ENCODE measurements at regions not wholly inside any gene's neighbourhood (a gene's known extent, or its start where the extent isn't known, plus 50 kb on each side); places are given as distances from the start of the nearest gene placed in this dataset.
"Not testable (repeated sequence)": the region's sequence is repeated elsewhere in the genome, so short reads cannot be mapped to it uniquely, and the experiment has no call there.

GRCh38 chr9:99632349-99633038 lies 189.2 kb upstream of the NR4A3 start:
- DNase-seq (ENCODE audit: low spot score), result no peak

GRCh38 chr9:99633265-99633664 lies 188.4 kb upstream of the NR4A3 start:
- DNase-seq (ENCODE audit: low spot score), result no peak

DNA sequence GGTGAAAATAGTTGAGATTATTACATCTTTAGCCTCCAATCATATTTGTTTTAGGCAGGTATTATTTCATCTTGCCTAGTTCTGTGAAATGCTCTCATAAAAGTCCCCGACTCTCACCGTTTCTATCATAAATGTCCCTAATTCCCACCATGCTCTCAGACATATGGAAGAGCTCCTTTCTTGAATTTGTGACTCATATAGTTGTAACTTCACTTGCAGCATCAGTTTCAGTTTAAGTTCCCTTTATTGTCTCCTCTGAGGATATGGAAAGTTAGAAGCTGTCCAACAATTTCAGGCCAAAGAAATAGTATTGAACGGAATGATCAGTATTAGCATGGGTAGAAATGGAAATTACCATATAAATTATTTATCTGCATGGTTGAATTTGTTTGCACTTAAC lies 187.5 kb upstream of the NR4A3 start:
- no peak for DNase-seq (ENCODE audit: low spot score)

- DNase-seq (ENCODE audit: low spot score), result no peak
These were observed 186.7 kb upstream of the NR4A3 start for GRCh38 chr9:99635032-99635431.

DNA sequence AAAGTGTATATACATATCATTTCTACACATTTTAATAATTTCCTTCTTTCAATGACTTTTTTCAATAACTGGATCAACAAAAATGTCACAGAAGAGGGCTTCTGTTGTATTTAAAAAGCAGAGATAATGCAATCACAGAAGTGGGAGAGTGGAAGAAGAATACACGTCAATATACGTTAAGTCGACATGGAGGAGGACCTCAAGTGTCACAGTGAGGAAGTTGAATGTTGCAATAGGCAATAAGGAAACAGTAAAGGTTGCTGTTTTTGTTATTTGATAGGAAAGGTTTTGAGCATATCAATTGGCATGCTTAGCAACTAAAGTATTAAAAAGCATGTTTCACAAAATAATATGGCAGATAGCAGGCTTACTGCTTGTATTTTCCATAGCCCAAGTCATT lies 184.0 kb upstream of the NR4A3 start:
- DNase-seq (ENCODE audit: low spot score), result no peak

DNA sequence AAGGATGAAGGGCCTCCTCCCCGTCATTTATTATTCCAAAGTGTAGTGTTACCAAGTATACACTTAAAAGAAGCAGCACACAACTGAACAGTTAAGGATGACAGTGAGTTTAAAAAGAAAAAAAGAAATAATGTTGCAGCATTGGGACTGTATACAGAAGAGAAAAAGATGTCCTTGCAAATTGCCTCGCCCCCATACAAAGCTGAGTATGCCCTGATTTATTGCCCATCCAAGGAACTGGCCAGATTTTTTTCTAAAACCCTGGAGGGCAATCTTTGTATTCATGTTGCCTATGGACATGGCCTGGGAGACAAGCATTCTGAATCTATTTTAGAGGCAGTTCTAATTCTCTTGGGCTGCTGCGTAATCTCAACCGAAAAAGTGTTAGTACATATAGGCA lies 182.7 kb upstream of the NR4A3 start:
- no peak for DNase-seq (ENCODE audit: low spot score)

- no peak for DNase-seq (ENCODE audit: low spot score)
These were observed 174.1 kb upstream of the NR4A3 start for GRCh38 chr9:99647604-99648003.

DNA sequence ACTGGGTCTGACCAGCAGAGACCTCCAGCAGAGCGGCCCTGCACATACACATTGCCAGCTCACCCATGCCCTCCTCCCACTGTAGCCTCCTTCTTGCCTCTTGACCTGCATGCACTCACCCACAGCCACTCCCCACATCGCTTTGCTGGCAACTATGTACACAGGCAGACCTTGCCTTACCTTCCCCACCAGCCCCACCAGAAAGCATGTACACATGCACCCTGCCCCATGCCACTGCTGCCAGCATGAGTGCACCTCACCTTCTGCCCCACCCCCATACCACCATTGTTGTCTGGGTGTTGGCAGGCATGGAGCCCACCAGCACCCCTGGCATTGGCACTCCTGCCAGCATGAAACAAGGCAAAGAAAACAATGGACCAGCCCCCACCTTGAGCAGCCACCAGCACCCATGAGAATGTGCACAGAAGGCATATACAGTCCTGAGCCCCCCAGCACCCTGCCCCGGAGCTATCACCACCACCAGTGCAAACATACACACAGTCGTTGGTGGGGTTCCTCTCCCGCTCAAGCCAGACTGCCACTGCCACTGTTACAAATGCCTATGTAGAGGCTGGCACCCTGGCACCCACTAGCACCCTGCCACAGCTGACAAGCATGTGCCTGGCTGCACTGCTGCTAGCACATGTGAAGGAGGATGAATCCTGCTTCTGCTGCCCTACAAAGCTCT lies 171.4 kb upstream of the NR4A3 start:
- DNase-seq (ENCODE audit: low spot score), result no peak

- DNase-seq (ENCODE audit: low spot score), result no peak
These were observed 161.5 kb upstream of the NR4A3 start for GRCh38 chr9:99660191-99660636.

DNA sequence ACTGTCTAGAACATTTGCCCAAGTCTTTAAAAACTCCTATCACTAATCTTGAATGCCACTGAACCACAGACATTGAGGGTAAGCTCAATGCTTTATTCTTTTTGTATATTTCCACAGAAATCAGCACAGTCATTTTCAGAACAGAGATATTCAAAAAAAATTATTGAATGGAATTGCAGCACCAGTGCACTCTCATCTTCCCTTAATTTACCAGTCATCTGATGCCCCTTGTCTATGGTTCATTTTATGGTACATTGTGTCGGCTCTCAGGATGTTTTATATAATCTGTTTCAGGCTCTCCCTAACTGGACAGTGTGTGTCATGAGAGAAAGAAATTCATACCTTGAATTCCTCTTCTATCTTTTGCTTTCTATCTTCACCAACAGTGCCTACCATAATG lies 158.4 kb upstream of the NR4A3 start:
- DNase-seq (ENCODE audit: low spot score), result no peak

- no peak for DNase-seq (ENCODE audit: low spot score)
These were observed 157.8 kb upstream of the NR4A3 start for GRCh38 chr9:99663856-99664255.

DNA sequence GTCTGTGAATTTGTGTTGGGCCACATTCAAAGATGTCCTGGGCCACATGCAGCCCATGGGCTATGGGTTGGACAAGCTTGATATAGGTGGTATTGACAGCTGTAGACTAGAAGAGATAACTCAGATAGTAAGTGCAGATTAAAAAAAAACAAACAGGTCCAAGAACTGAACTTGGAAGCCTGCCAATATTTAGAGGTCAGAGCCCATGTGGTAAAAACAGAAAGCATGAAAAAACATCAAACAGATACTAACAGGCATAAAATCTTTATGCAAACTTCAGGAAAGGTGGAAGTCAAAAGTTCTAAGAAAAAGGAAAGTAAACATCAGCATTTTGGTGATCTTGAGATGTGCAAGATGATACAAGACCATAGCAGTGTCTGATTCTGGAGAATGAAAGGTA lies 155.1 kb upstream of the NR4A3 start:
- DNase-seq (ENCODE audit: low spot score), result no peak

GRCh38 chr9:99670886-99671285 lies 150.8 kb upstream of the NR4A3 start:
- not testable (repeated sequence) for DNase-seq (ENCODE audit: low spot score)

DNA sequence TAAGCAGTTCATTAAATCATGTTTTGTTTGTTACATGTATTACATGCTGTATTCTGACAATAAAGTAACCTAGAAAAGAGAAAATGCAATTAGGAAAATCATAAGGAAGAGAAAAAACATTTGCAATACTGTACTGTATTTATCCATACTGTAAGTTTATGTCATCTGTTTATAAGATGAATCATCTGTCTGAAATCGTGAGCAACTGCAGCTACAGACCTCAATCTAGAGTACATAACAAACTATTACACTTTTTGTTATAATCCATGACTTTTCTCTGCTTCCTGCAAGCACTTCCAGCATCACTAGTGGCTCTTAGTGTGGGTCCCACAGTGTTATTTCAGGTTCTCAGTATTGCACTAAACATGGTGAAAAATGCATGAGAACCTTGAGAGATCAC lies 144.4 kb upstream of the NR4A3 start:
- DNase-seq (ENCODE audit: low spot score), result no peak

GRCh38 chr9:99678566-99678965 lies 143.1 kb upstream of the NR4A3 start:
- DNase-seq (ENCODE audit: low spot score), result no peak

DNA sequence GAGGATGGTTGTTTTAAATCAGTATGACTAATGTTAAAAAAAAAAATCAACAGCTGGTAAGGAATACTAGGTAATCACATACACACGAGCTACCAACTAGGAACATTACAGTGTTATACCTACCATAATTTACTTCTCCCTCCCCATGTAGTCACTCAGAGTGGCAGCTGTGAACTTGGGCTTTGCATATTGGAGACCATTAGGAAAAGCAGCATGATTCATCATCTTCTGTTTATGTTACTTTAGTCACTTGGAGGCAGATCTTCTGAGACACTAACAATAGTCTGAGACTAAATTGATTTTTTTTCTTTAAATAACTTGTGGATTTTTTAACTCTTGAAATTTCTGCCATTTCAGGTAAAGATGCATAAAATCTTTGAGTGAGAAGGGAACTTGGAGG lies 141.5 kb upstream of the NR4A3 start:
- no peak for DNase-seq (ENCODE audit: low spot score)

GRCh38 chr9:99681113-99681512 lies 140.6 kb upstream of the NR4A3 start:
- DNase-seq (ENCODE audit: low spot score), result no peak

GRCh38 chr9:99682378-99682777 lies 139.3 kb upstream of the NR4A3 start:
- DNase-seq (ENCODE audit: low spot score), result no peak

GRCh38 chr9:99682870-99683269 lies 138.8 kb upstream of the NR4A3 start:
- no peak for DNase-seq (ENCODE audit: low spot score)

- DNase-seq (ENCODE audit: low spot score), result no peak
These were observed 131.1 kb upstream of the NR4A3 start for GRCh38 chr9:99690573-99690972.

GRCh38 chr9:99693888-99694287 lies 127.8 kb upstream of the NR4A3 start:
- no peak for DNase-seq (ENCODE audit: low spot score)

- no peak for DNase-seq (ENCODE audit: low spot score)
These were observed 127.3 kb upstream of the NR4A3 start for GRCh38 chr9:99694393-99694792.

- no peak for DNase-seq (ENCODE audit: low spot score)
These were observed 122.3 kb upstream of the NR4A3 start for GRCh38 chr9:99699396-99699795.

DNA sequence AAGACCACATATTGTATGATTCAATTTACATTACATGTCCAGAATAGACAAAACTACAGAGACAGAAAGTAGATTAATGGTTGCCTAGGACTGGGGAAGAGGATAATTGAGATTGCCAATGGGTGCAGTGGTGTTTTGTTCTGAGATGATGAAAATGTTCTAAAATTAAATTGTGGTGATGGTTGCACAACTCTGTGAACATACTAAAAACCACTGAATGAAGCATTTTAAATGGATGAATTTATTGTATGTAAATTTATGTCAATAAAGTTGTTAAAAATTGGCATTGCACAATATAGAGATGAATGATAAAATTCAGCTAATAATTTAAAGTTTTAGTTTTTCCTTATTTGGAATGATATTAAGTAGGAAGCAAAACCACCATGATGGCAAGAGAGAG lies 109.5 kb upstream of the NR4A3 start:
- DNase-seq (ENCODE audit: low spot score), result no peak

Data from left forelimb (tissue), 1 donor.